Keratinocyte (primary cell): ENCODE measurements at regions not wholly inside any gene's neighbourhood (a gene's known extent, or its start where the extent isn't known, plus 50 kb on each side); places are given as distances from the start of the nearest gene placed in this dataset.

Source experiments
- DNase-seq: peaks from one replicate; pipeline ENCODE4 v3.0.0-alpha.2; 2011; ENCODE audit warnings: low read depth, missing footprints, low spot score
- FAIRE-seq: peaks from 2 replicates; lab custom pipeline; 2011; peaks lifted over from hg19 to GRCh38; lab: Jason Lieb, UNC
- H2AFZ ChIP-seq: 2 replicates; pipeline ENCODE4 v1.6.0; 2012; ENCODE audit warnings: low read length, control low read depth, inconsistent platforms; ENCODE audit not compliant: control insufficient read depth
- H3K27ac ChIP-seq: 2 replicates; pipeline ENCODE4 v1.5.1; 2011; ENCODE audit warnings: low read length; ENCODE audit not compliant: control insufficient read depth, insufficient read depth
- H3K27me3 ChIP-seq: 3 replicates; pipeline ENCODE4 v1.6.0; 2011; ENCODE audit warnings: low read length; ENCODE audit not compliant: control insufficient read depth, insufficient read depth; ENCODE audit errors: extremely low read depth
- H3K36me3 ChIP-seq, 2 experiments: 2 replicates in 1 of 2; 3 replicates in 1 of 2; pipeline ENCODE4 v1.5.1; 2011; ENCODE audit warnings: low read length in 2 of 2, mild to moderate bottlenecking in 1 of 2; ENCODE audit not compliant: control insufficient read depth in 2 of 2, insufficient read depth in 2 of 2; ENCODE audit errors: extremely low read depth in 1 of 2
- H3K4me1 ChIP-seq: 3 replicates; pipeline ENCODE4 v1.5.1; 2011; ENCODE audit warnings: low read length; ENCODE audit not compliant: control insufficient read depth, insufficient read depth; ENCODE audit errors: extremely low read depth
- H3K4me2 ChIP-seq: 3 replicates; pipeline ENCODE4 v1.6.0; 2011; ENCODE audit warnings: low read depth, low read length; ENCODE audit not compliant: control insufficient read depth, insufficient read depth; ENCODE audit errors: extremely low read depth
- H3K4me3 ChIP-seq, 3 experiments: fragments of 200-600 bp in 1 of 3; sonication (generic) in 1 of 3; 2 replicates in 2 of 3; 3 replicates in 1 of 3; pipeline ENCODE4 v1.5.1; 2011 to 2016; ENCODE audit warnings: low read length in 3 of 3, mild to moderate bottlenecking in 3 of 3, control low read depth in 2 of 3, inconsistent platforms in 1 of 3, low read depth in 1 of 3, mixed read lengths in 1 of 3, mixed run types in 1 of 3, moderate library complexity in 1 of 3; ENCODE audit not compliant: control insufficient read depth in 2 of 3, insufficient read depth in 2 of 3; ENCODE audit errors: extremely low read depth in 1 of 3
- H3K79me2 ChIP-seq: 2 replicates; pipeline ENCODE4 v1.6.0; 2012; ENCODE audit warnings: low read length; ENCODE audit not compliant: control insufficient read depth, insufficient read depth
- H3K9ac ChIP-seq: 3 replicates; pipeline ENCODE4 v1.6.0; 2011; ENCODE audit warnings: low read length; ENCODE audit not compliant: control insufficient read depth, insufficient read depth; ENCODE audit errors: extremely low read depth
- H3K9me1 ChIP-seq: 3 replicates; pipeline ENCODE4 v1.6.0; 2011; ENCODE audit warnings: low read length; ENCODE audit not compliant: control insufficient read depth, insufficient read depth; ENCODE audit errors: extremely low read depth
- H3K9me3 ChIP-seq: 2 replicates; pipeline ENCODE4 v1.5.1; 2012; ENCODE audit warnings: low read depth, low read length; ENCODE audit not compliant: control insufficient read depth
- H4K20me1 ChIP-seq: 3 replicates; pipeline ENCODE4 v1.6.0; 2011; ENCODE audit warnings: low read length; ENCODE audit not compliant: control insufficient read depth, insufficient read depth; ENCODE audit errors: extremely low read depth
- CTCF ChIP-seq, 3 experiments: IDR thresholded peaks in 1 of 3; conservative IDR thresholded peaks in 1 of 3; optimal IDR thresholded peaks in 1 of 3; 2 replicates in 2 of 3; 3 replicates in 1 of 3; pipeline versions ENCODE3 to v1.5.1; 2011; ENCODE audit warnings: low read length in 3 of 3, mild to moderate bottlenecking in 3 of 3, moderate library complexity in 2 of 3, control low read depth in 1 of 3, inconsistent platforms in 1 of 3; ENCODE audit not compliant: insufficient read depth in 2 of 3; ENCODE audit errors: extremely low read depth in 1 of 3
- EZH2 ChIP-seq: IDR thresholded peaks from one replicate; pipeline ENCODE4 v1.6.1; 2012; ENCODE audit warnings: inconsistent platforms, mild to moderate bottlenecking, low read length, moderate library complexity
- dilution Hi-C: fragments of 300-500 bp; cut with MboI; formaldehyde crosslinking; loops from one replicate; pipeline ENCODE4 v1.7.0; 2020; ENCODE audit warnings: low sequenced_read_pairs; ENCODE audit not compliant: extremely low pct_ligation_motif_present

DNA sequence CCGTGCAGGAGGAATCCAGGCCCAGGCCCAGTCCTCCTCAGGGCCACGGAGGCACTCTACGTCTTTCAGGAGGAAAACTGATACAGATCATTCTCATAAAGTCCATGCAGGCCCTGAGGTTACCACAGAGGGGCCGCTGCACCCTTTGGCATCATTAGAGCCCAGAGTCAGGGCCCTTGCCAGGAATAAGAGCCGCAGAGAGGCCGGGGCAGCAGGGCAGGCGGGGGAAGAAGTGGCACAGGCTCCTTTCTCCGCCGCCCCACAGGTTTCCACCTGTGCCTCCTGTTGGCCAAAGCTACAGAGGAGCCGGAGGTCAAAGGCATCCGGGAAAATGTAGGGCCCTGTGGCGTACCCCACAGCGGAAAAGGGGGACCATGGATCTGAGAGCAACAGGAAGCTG lies 366.6 kb upstream of the SHH start:
- no peak for DNase-seq
- dilution Hi-C loops, result no loop called here
- H3K27me3 ChIP-seq, result no peaks in the 10 kb centered on the region

GRCh38 chr7:156178214-156178613 lies 366.0 kb upstream of the SHH start:
- H3K36me3 ChIP-seq, result no peaks in the 10 kb centered on the region
- no peaks in the 10 kb centered on the region for H3K27me3 ChIP-seq
- H3K4me2 ChIP-seq, result no peak overlapping the region
- H3K27ac ChIP-seq, result no peak overlapping the region
- H3K9me1 ChIP-seq, result no peaks in the 10 kb centered on the region
- DNase-seq (no peak), FAIRE-seq (no peak)
- dilution Hi-C loops, result no loop called here
- no peaks in the 10 kb centered on the region for H3K4me1 ChIP-seq
- H3K9me3 ChIP-seq, result peaks cover 9% of the 10 kb centered on the region
- H3K79me2 ChIP-seq, result no peaks in the 10 kb centered on the region
- H3K4me3 ChIP-seq, result no peak overlapping the region
- no peak for TF ChIP-seq EZH2
- TF ChIP-seq CTCF (optimal IDR thresholded peaks at IDR 0.05 in 1 of 3, IDR thresholded peaks at IDR 0.05 in 1 of 3, conservative IDR thresholded peaks at IDR 0.05 in 1 of 3; ENCODE audit: extremely low read depth in 1 of 3, insufficient read depth in 2 of 3, low read length in 3 of 3), result no peak
- no peak overlapping the region for H3K9ac ChIP-seq
- H2AFZ ChIP-seq, result no peak overlapping the region
- no peaks in the 10 kb centered on the region for H4K20me1 ChIP-seq

More for the DNA sequence above, 366.6 kb upstream of the SHH start:
- Histone ChIP-seq H3K27ac (no peak overlapping the region), H2AFZ (no peak overlapping the region), H4K20me1 (no peaks in the 10 kb centered on the region), H3K9me3 (peaks cover 6% of the 10 kb centered on the region), H3K9ac (no peak overlapping the region), H3K9me1 (no peaks in the 10 kb centered on the region), H3K79me2 (no peaks in the 10 kb centered on the region), H3K36me3 (no peaks in the 10 kb centered on the region), H3K4me1 (no peaks in the 10 kb centered on the region), H3K4me3 (no peak overlapping the region), H3K4me2 (no peak overlapping the region)
- no peak for FAIRE-seq
- TF ChIP-seq EZH2, result no peak
- no peak for TF ChIP-seq CTCF (optimal IDR thresholded peaks at IDR 0.05 in 1 of 3, IDR thresholded peaks at IDR 0.05 in 1 of 3, conservative IDR thresholded peaks at IDR 0.05 in 1 of 3; ENCODE audit: extremely low read depth in 1 of 3, insufficient read depth in 2 of 3, low read length in 3 of 3)
